ENCODE measurements at regions not wholly inside any gene's neighbourhood (a gene's known extent, or its start where the extent isn't known, plus 50 kb on each side); places are given as distances from the start of the nearest gene placed in this dataset.
"Not testable (repeated sequence)": the region's sequence is repeated elsewhere in the genome, so short reads cannot be mapped to it uniquely, and the experiment has no call there.

DNA sequence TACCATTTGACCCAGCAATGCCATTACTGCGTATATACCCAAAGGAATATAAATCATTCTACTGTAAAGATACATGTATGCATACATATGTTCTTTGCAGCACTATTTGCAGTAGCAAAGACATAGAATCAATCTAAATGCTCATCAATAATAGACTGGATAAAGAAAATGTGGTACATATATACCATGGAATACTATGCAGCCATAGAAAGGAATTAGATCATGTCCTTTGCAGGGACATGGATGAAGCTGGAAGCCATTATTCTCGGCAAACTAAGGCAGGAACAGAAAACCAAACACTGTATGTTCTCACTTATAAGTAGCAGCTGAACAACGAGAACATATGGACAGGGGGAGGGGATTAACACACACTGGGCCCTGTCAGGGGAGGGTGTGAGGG is 54.8 kb upstream of the ZNF30 start:
- H3K79me2 ChIP-seq (ENCODE audit: insufficient read depth, low read length); DNase-seq (ENCODE audit: insufficient read length, low spot score, missing footprints); H3K4me3 ChIP-seq (ENCODE audit: insufficient read depth, low read length); H2AFZ ChIP-seq (ENCODE audit: low read length); H3K36me3 ChIP-seq (ENCODE audit: insufficient read depth, low read length); H3K4me1 ChIP-seq (ENCODE audit: insufficient read depth, low read length); H3K9me3 ChIP-seq (ENCODE audit: low read depth, low read length); H3K4me2 ChIP-seq (ENCODE audit: insufficient read depth, low read length); H4K20me1 ChIP-seq (ENCODE audit: insufficient read depth, low read length); H3K27ac ChIP-seq (ENCODE audit: low read depth, low read length); H3K27me3 ChIP-seq (ENCODE audit: insufficient read depth, low read length): not testable (repeated sequence)

GRCh38 chr19:34867631-34868030 is 59.1 kb upstream of the ZNF30 start:
- no peak overlapping the region for H3K4me2 ChIP-seq (ENCODE audit: insufficient read depth, low read length)
- H3K36me3 ChIP-seq (ENCODE audit: insufficient read depth, low read length): no peaks in the 10 kb centered on the region
- H3K27ac ChIP-seq (ENCODE audit: low read depth, low read length): no peak overlapping the region
- H3K4me1 ChIP-seq (ENCODE audit: insufficient read depth, low read length): no peaks in the 10 kb centered on the region
- no peaks in the 10 kb centered on the region for H3K27me3 ChIP-seq (ENCODE audit: insufficient read depth, low read length)
- no peaks in the 10 kb centered on the region for H3K79me2 ChIP-seq (ENCODE audit: insufficient read depth, low read length)
- no peak overlapping the region for H3K4me3 ChIP-seq (ENCODE audit: insufficient read depth, low read length)
- H2AFZ ChIP-seq (ENCODE audit: low read length): no peak overlapping the region
- H4K20me1 ChIP-seq (ENCODE audit: insufficient read depth, low read length): no peaks in the 10 kb centered on the region
- DNase-seq (ENCODE audit: insufficient read length, low spot score, missing footprints): no peak
- no peak for TF ChIP-seq CTCF (IDR thresholded peaks at IDR 0.05; ENCODE audit: extremely low read depth, low read depth, low read length)
- H3K9me3 ChIP-seq (ENCODE audit: low read depth, low read length): no peaks in the 10 kb centered on the region

- not testable (repeated sequence) for H3K27me3 ChIP-seq (ENCODE audit: insufficient read depth, low read length); H2AFZ ChIP-seq (ENCODE audit: low read length); H4K20me1 ChIP-seq (ENCODE audit: insufficient read depth, low read length); H3K79me2 ChIP-seq (ENCODE audit: insufficient read depth, low read length); DNase-seq (ENCODE audit: insufficient read length, low spot score, missing footprints); H3K4me3 ChIP-seq (ENCODE audit: insufficient read depth, low read length); H3K36me3 ChIP-seq (ENCODE audit: insufficient read depth, low read length); H3K27ac ChIP-seq (ENCODE audit: low read depth, low read length); H3K4me1 ChIP-seq (ENCODE audit: insufficient read depth, low read length); H3K9me3 ChIP-seq (ENCODE audit: low read depth, low read length); H3K4me2 ChIP-seq (ENCODE audit: insufficient read depth, low read length)
These were observed 61.5 kb upstream of the ZNF30 start for GRCh38 chr19:34865225-34865624.

DNA sequence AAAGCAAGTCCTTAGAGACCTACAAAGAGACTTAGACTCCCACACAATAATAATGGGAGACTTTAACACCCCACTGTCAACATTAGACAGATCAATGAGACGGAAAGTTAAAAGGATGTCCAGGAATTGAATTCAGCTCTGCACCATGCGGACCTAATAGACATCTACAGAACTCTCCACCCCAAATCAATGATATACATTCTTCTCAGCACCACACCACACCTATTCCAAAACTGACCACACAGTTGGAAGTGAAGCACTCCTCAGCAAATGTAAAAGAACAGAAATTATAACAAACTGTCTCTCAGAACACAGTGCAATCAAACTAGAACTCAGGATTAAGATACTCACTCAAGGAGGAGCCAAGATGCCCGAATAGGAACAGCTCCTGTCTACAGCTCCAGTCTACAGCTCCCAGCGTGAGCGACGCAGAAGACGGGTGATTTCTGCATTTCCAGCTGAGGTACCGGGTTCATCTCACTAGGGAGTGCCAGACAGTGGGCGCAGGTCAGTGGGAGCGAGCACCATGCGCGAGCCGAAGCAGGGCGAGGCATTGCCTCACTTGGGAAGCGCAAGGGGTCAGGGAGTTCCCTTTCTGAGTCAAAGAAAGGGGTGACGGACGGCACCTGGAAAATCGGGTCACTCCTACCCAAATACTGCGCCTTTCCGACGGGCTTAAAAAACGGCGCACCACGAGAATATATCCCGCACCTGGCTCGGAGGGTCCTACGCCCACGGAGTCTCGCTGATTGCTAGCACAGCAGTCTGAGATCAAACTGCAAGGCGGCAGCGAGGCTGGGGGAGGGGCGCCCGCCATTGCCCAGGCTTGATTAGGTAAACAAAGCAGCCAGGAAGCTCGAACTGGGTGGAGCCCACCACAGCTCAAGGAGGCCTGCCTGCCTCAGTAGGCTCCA is 66.6 kb upstream of the ZNF30 start:
- H3K9me3 ChIP-seq (ENCODE audit: low read depth, low read length); H3K27me3 ChIP-seq (ENCODE audit: insufficient read depth, low read length); H3K79me2 ChIP-seq (ENCODE audit: insufficient read depth, low read length); H3K4me2 ChIP-seq (ENCODE audit: insufficient read depth, low read length); H4K20me1 ChIP-seq (ENCODE audit: insufficient read depth, low read length); H3K4me3 ChIP-seq (ENCODE audit: insufficient read depth, low read length); H3K4me1 ChIP-seq (ENCODE audit: insufficient read depth, low read length); H3K36me3 ChIP-seq (ENCODE audit: insufficient read depth, low read length); DNase-seq (ENCODE audit: insufficient read length, low spot score, missing footprints); H3K27ac ChIP-seq (ENCODE audit: low read depth, low read length); H2AFZ ChIP-seq (ENCODE audit: low read length): not testable (repeated sequence)

DNA sequence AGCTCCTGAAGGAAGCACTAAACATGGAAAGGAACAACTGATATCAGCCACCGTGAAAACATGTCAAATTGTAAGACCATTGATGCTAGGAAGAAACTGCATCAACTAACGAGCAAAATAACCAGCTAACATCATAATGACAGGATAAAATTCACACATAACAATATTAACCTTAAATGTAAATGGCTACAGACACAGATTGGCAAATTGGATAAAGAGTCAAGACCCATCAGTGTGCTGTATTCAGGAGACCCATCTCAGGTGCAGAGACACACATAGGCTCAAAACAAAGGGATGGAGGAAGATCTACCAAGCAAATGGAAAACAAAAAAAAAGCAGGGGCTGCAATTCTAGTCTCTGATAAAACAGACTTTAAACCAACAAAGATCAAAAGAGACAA is 67.4 kb upstream of the ZNF30 start:
- not testable (repeated sequence) for H3K79me2 ChIP-seq (ENCODE audit: insufficient read depth, low read length); H3K4me1 ChIP-seq (ENCODE audit: insufficient read depth, low read length); H3K36me3 ChIP-seq (ENCODE audit: insufficient read depth, low read length); H3K27me3 ChIP-seq (ENCODE audit: insufficient read depth, low read length); H3K9me3 ChIP-seq (ENCODE audit: low read depth, low read length); H3K4me2 ChIP-seq (ENCODE audit: insufficient read depth, low read length); H2AFZ ChIP-seq (ENCODE audit: low read length); H3K27ac ChIP-seq (ENCODE audit: low read depth, low read length); H4K20me1 ChIP-seq (ENCODE audit: insufficient read depth, low read length); H3K4me3 ChIP-seq (ENCODE audit: insufficient read depth, low read length); DNase-seq (ENCODE audit: insufficient read length, low spot score, missing footprints)

DNA sequence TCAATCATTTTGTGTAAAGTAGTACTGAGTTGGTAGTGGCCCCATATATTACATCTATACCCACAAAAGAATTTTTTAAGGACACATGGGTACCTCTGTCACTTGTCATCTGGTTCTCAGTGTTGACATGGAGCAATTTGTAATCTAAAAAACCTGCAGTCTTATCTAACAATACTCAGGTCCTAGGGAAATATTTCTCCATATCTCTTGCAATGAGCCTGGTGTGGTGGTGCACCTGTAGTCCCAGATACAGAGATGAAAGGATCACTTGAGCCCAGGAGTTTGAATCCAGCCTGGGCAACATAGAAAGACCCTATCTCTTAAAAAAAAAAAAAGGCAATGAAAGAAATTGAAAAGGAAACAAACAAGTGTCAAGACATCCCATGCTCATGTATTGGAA is 70.7 kb upstream of the ZNF30 start:
- H4K20me1 ChIP-seq (ENCODE audit: insufficient read depth, low read length): no peaks in the 10 kb centered on the region
- no peaks in the 10 kb centered on the region for H3K9me3 ChIP-seq (ENCODE audit: low read depth, low read length)
- H3K27ac ChIP-seq (ENCODE audit: low read depth, low read length): no peak overlapping the region
- no peak for TF ChIP-seq CTCF (IDR thresholded peaks at IDR 0.05; ENCODE audit: extremely low read depth, low read depth, low read length)
- H3K4me1 ChIP-seq (ENCODE audit: insufficient read depth, low read length): no peaks in the 10 kb centered on the region
- no peaks in the 10 kb centered on the region for H3K27me3 ChIP-seq (ENCODE audit: insufficient read depth, low read length)
- no peak overlapping the region for H2AFZ ChIP-seq (ENCODE audit: low read length)
- H3K79me2 ChIP-seq (ENCODE audit: insufficient read depth, low read length): no peaks in the 10 kb centered on the region
- no peaks in the 10 kb centered on the region for H3K36me3 ChIP-seq (ENCODE audit: insufficient read depth, low read length)
- no peak overlapping the region for H3K4me3 ChIP-seq (ENCODE audit: insufficient read depth, low read length)
- no peak for DNase-seq (ENCODE audit: insufficient read length, low spot score, missing footprints)
- no peak overlapping the region for H3K4me2 ChIP-seq (ENCODE audit: insufficient read depth, low read length)

All from osteoblast (primary cell).